ENCODE measurements at regions not wholly inside any gene's neighbourhood (a gene's known extent, or its start where the extent isn't known, plus 50 kb on each side); places are given as distances from the start of the nearest gene placed in this dataset.

GRCh38 chr7:52961084-52961483 is 74.3 kb upstream of the POM121L12 start:
- CTCF ChIA-PET, result no interaction called here
- POLR2A ChIA-PET, result no interaction called here
- Mint-ChIP-seq H3K9me3 (peaks cover 24% of the 10 kb centered on the region), H3K27ac (no peak overlapping the region), H3K27me3 (no peaks in the 10 kb centered on the region), H3K4me3 (no peak overlapping the region), H3K4me1 (ENCODE audit: low read depth) (no peaks in the 10 kb centered on the region), H3K36me3 (ENCODE audit: low read depth) (no peaks in the 10 kb centered on the region)
- no peak overlapping the region for H3K4me3 ChIP-seq (ENCODE audit: low read length)
- H3K27ac ChIP-seq (ENCODE audit: low read depth in 1 of 2, low read length in 2 of 2), result no peak overlapping the region
- intact Hi-C loops (cut with DNase I, micrococcal nuclease), result no loop called here
- no peaks in the 10 kb centered on the region for H3K36me3 ChIP-seq (ENCODE audit: insufficient read depth, low read length)
- ATAC-seq (ENCODE audit: poor library complexity) (no peak), DNase-seq (no peak)
- H3K9me3 ChIP-seq (ENCODE audit: control insufficient read depth in 1 of 2, insufficient read depth in 1 of 2, low read length in 2 of 2), result peaks cover 11 to 22% of the 10 kb centered on the region in 2 experiments
- no peak for TF ChIP-seq CTCF (IDR thresholded peaks at IDR 0.05)
- no peaks in the 10 kb centered on the region for H3K27me3 ChIP-seq (ENCODE audit: control insufficient read depth in 1 of 2, insufficient read depth in 2 of 2, low read length in 2 of 2)
- H3K4me1 ChIP-seq (ENCODE audit: insufficient read depth, low read length), result no peaks in the 10 kb centered on the region

GRCh38 chr7:52959878-52960660 is 75.4 kb upstream of the POM121L12 start:
- Mint-ChIP-seq H3K27ac (no peak overlapping the region), H3K36me3 (ENCODE audit: low read depth) (no peaks in the 10 kb centered on the region), H3K9me3 (peaks cover 22% of the 10 kb centered on the region), H3K4me1 (ENCODE audit: low read depth) (no peaks in the 10 kb centered on the region), H3K27me3 (no peaks in the 10 kb centered on the region), H3K4me3 (no peak overlapping the region)
- Histone ChIP-seq H3K4me3 (ENCODE audit: low read length) (no peak overlapping the region), H3K27me3 (ENCODE audit: control insufficient read depth in 1 of 2, insufficient read depth in 2 of 2, low read length in 2 of 2) (no peaks in the 10 kb centered on the region), H3K36me3 (ENCODE audit: insufficient read depth, low read length) (no peaks in the 10 kb centered on the region), H3K27ac (ENCODE audit: low read depth in 1 of 2, low read length in 2 of 2) (no peak overlapping the region), H3K4me1 (ENCODE audit: insufficient read depth, low read length) (no peaks in the 10 kb centered on the region), H3K9me3 (ENCODE audit: control insufficient read depth in 1 of 2, insufficient read depth in 1 of 2, low read length in 2 of 2) (peaks cover 11 to 22% of the 10 kb centered on the region in 2 experiments)
- intact Hi-C loops (cut with DNase I, micrococcal nuclease), result no loop called here
- POLR2A ChIA-PET, result no interaction called here
- TF ChIP-seq CTCF (IDR thresholded peaks at IDR 0.05), result no peak
- DNase-seq (no peak), ATAC-seq (ENCODE audit: poor library complexity) (no peak)
- CTCF ChIA-PET, result no interaction called here

GRCh38 chr7:52959336-52959735 is 76.1 kb upstream of the POM121L12 start:
- Mint-ChIP-seq H3K9me3 (peaks cover 28% of the 10 kb centered on the region), H3K27ac (no peak overlapping the region), H3K4me1 (ENCODE audit: low read depth) (no peaks in the 10 kb centered on the region), H3K4me3 (no peak overlapping the region), H3K36me3 (ENCODE audit: low read depth) (no peaks in the 10 kb centered on the region), H3K27me3 (no peaks in the 10 kb centered on the region)
- H3K4me1 ChIP-seq (ENCODE audit: insufficient read depth, low read length), result no peaks in the 10 kb centered on the region
- intact Hi-C loops (cut with DNase I, micrococcal nuclease), result no loop called here
- H3K27ac ChIP-seq (ENCODE audit: low read depth in 1 of 2, low read length in 2 of 2), result no peak overlapping the region
- POLR2A ChIA-PET, result no interaction called here
- CTCF ChIA-PET, result no interaction called here
- DNase-seq, result no peak
- H3K9me3 ChIP-seq (ENCODE audit: control insufficient read depth in 1 of 2, insufficient read depth in 1 of 2, low read length in 2 of 2), result peaks cover 11 to 16% of the 10 kb centered on the region in 2 experiments
- no peaks in the 10 kb centered on the region for H3K36me3 ChIP-seq (ENCODE audit: insufficient read depth, low read length)
- no peaks in the 10 kb centered on the region for H3K27me3 ChIP-seq (ENCODE audit: control insufficient read depth in 1 of 2, insufficient read depth in 2 of 2, low read length in 2 of 2)
- no peak for ATAC-seq (ENCODE audit: poor library complexity)
- TF ChIP-seq CTCF (IDR thresholded peaks at IDR 0.05), result no peak
- H3K4me3 ChIP-seq (ENCODE audit: low read length), result no peak overlapping the region

All from CD4-positive, alpha-beta T cell (primary cell).